ENCODE measurements at regions not wholly inside any gene's neighbourhood (a gene's known extent, or its start where the extent isn't known, plus 50 kb on each side); places are given as distances from the start of the nearest gene placed in this dataset.

GRCh38 chr2:217420854-217421253 lies 561.0 kb upstream of the TNP1 start:
- TF ChIP-seq FOXM1 (IDR thresholded peaks at IDR 0.05; ENCODE audit: borderline replicate concordance) (no peak), FOXA1 (IDR thresholded peaks at IDR 0.05) (no peak), SP1 (IDR thresholded peaks at IDR 0.05) (no peak), PKNOX1 (IDR thresholded peaks at IDR 0.05) (no peak), LEF1 (IDR thresholded peaks at IDR 0.05; ENCODE audit: borderline replicate concordance) (no peak), ZNF384 (IDR thresholded peaks at IDR 0.05) (no peak), FOXK2 (IDR thresholded peaks at IDR 0.05) (no peak), SUZ12 (IDR thresholded peaks at IDR 0.05) (no peak), BHLHE40 (IDR thresholded peaks at IDR 0.05; ENCODE audit: borderline replicate concordance) (no peak), ARNT (IDR thresholded peaks at IDR 0.05) (no peak), L3MBTL2 (conservative IDR thresholded peaks at IDR 0.05) (no peak)

Data from HEK293T (cell line).